CD4-positive, CD25-positive, alpha-beta regulatory T cell (primary cell): ENCODE measurements at regions not wholly inside any gene's neighbourhood (a gene's known extent, or its start where the extent isn't known, plus 50 kb on each side); places are given as distances from the start of the nearest gene placed in this dataset.

Source experiments
- ATAC-seq, 2 donors: fragments of 150-1000 bp; cut with Tn5 transposase; one replicate each; pipeline ENCODE4 v1.10.0; 2021; ENCODE audit warnings: low read depth in 2 of 2, moderate number of reproducible peaks in 2 of 2, moderate library complexity in 1 of 2
- DNase-seq, 3 donors: peaks; one replicate each; pipeline versions ENCODE4 v3.0.0 to v3.0.0-alpha.2; 2012 to 2022; ENCODE audit warnings: mixed read lengths in 1 of 3
- H3K27ac ChIP-seq: one replicate; pipeline ENCODE4 v1.7.0; 2013; ENCODE audit warnings: mild to moderate bottlenecking, low read length; ENCODE audit not compliant: insufficient read depth, poor library complexity, severe bottlenecking
- H3K27me3 ChIP-seq: one replicate; pipeline ENCODE4 v1.7.0; 2013; ENCODE audit warnings: low read length; ENCODE audit not compliant: control insufficient read depth, insufficient read depth
- H3K36me3 ChIP-seq: one replicate; pipeline ENCODE4 v1.7.0; 2013; ENCODE audit warnings: mild to moderate bottlenecking, low read length, moderate library complexity; ENCODE audit not compliant: control insufficient read depth, insufficient read depth
- H3K4me1 ChIP-seq: 2 replicates; pipeline ENCODE4 v1.7.0; 2013; ENCODE audit warnings: mild to moderate bottlenecking, low read length; ENCODE audit not compliant: insufficient read depth, control insufficient read depth, poor library complexity, severe bottlenecking
- H3K4me3 ChIP-seq: one replicate; pipeline ENCODE4 v1.7.0; 2013; ENCODE audit warnings: low read depth, mild to moderate bottlenecking, low read length, moderate library complexity
- H3K9me3 ChIP-seq, 2 experiments: 1 replicate in 1 of 2; 2 replicates in 1 of 2; pipeline ENCODE4 v1.7.0; 2013; ENCODE audit warnings: low read length in 2 of 2, mild to moderate bottlenecking in 1 of 2, moderate library complexity in 1 of 2; ENCODE audit not compliant: control insufficient read depth in 2 of 2
- H3K27ac Mint-ChIP-seq, 3 donors: one replicate each; pipeline ENCODE4 v1.8.0; 2020 to 2022; ENCODE audit warnings: mild to moderate bottlenecking in 3 of 3, mixed read lengths in 3 of 3, moderate library complexity in 2 of 3
- H3K27me3 Mint-ChIP-seq: one replicate; pipeline ENCODE4 v1.8.0; 2022; ENCODE audit warnings: mild to moderate bottlenecking, mixed read lengths
- H3K36me3 Mint-ChIP-seq: one replicate; pipeline ENCODE4 v1.8.0; 2020; ENCODE audit warnings: mixed read lengths
- H3K4me1 Mint-ChIP-seq, 4 donors: one replicate each; pipeline ENCODE4 v1.8.0; 2020 to 2022; ENCODE audit warnings: mixed read lengths in 4 of 4, mild to moderate bottlenecking in 1 of 4
- H3K4me3 Mint-ChIP-seq, 4 donors: one replicate each; pipeline ENCODE4 v1.8.0; 2020 to 2022; ENCODE audit warnings: mild to moderate bottlenecking in 4 of 4, mixed read lengths in 4 of 4, moderate library complexity in 3 of 4
- H3K9me3 Mint-ChIP-seq, 7 donors: one replicate each; pipeline ENCODE4 v1.8.0; 2020 to 2022; ENCODE audit warnings: mixed read lengths in 7 of 7, mild to moderate bottlenecking in 3 of 7, moderate library complexity in 2 of 7

DNA sequence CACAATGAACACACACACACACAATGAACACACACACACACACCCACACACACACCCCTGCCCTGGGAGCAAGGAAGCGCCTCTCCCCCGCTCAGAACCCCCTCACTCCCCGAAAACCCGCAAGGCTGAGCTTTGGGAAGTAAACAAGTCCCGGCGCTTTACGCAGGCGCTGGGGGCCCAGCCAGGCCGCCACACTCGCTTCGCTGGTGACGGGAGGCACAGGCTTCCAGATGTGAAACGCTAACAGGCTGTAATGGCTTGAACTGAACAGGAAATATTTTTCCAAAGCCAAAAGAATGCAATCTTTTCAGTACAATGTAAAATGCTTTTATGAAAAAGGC, 122.7 kb upstream of the IGF1R start:
- Histone ChIP-seq H3K36me3 (no peaks in the 10 kb centered on the region), H3K27me3 (peaks cover 2% of the 10 kb centered on the region), H3K9me3 (no peaks in the 10 kb centered on the region), H3K4me3 (no peak overlapping the region), H3K27ac (no peak overlapping the region), H3K4me1 (no peaks in the 10 kb centered on the region)
- Mint-ChIP-seq H3K4me3 (no peak overlapping the region), H3K9me3 (no peaks in the 10 kb centered on the region), H3K27ac (peak overlapping the region in 1 of 3 donors; percentile 26), H3K27me3 (peaks cover 4% of the 10 kb centered on the region), H3K4me1 (no peaks in the 10 kb centered on the region), H3K36me3 (no peaks in the 10 kb centered on the region)
- DNase-seq (no peak), ATAC-seq (no peak)

DNA sequence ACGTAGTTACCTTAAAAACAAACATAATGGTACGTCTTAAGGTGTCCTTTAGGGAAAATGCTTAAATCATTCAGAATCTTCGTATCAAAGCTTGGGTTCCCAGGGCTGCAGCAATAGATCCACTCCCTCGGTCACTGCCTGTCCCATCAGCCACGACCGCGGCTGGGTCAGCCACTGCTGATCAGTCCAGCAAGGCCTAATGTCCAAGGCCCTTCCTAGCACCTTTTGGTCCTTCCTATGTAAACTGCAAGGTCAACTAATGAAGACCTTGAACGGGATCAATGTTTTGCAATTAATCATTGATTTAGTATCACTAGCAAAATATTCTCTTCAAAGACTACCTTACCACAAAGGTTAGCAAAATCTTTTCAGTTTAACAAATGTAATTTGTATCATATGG, 122.2 kb upstream of the IGF1R start:
- H3K9me3 ChIP-seq, result no peaks in the 10 kb centered on the region
- Mint-ChIP-seq H3K4me3 (no peak overlapping the region), H3K36me3 (no peaks in the 10 kb centered on the region), H3K27me3 (peaks cover 4% of the 10 kb centered on the region), H3K27ac (no peak overlapping the region), H3K9me3 (peaks cover 0 to 2% (median 0%) of the 10 kb centered on the region in 7 donors), H3K4me1 (no peaks in the 10 kb centered on the region)
- peaks cover 2% of the 10 kb centered on the region for H3K27me3 ChIP-seq
- no peaks in the 10 kb centered on the region for H3K4me1 ChIP-seq
- ATAC-seq, result no peak
- no peak overlapping the region for H3K4me3 ChIP-seq
- no peak overlapping the region for H3K27ac ChIP-seq
- no peak for DNase-seq
- no peaks in the 10 kb centered on the region for H3K36me3 ChIP-seq

DNA sequence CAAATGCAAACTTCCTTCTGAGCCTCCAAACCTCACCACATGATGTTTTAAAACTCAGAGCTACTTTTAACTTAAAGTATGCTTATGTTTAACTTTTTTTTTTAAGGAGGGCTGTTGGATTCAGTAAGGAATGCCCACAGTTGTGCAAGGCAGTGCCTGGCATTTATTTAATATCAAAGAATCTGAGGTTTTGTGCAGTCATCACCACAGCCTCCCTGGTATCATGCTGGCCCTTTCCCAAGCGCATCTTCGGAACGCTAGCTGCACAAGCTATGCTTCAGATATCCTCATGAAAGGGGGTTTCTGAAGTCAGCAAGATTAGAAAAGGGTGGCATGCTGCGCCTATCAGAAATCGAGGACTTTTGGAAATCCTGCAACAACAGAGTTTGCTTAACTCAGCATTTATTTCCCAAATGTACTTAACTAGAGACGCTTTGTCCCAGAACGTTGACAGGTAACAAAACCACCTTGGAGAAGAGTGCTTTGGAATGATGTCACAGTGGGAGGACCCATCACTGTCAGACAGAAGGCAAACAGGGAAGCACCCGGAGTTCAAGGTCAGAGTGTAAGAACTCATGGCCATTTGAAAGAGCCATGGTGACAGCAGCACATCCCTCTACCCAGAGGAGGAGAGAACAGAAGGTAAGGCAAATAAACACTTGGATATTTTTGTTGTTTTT, 120.2 kb upstream of the IGF1R start:
- Mint-ChIP-seq H3K9me3 (peaks cover 0 to 2% (median 0%) of the 10 kb centered on the region in 7 donors), H3K36me3 (no peaks in the 10 kb centered on the region), H3K27me3 (peaks cover 10% of the 10 kb centered on the region), H3K4me3 (no peak overlapping the region), H3K27ac (no peak overlapping the region), H3K4me1 (no peaks in the 10 kb centered on the region)
- Histone ChIP-seq H3K4me3 (no peak overlapping the region), H3K36me3 (no peaks in the 10 kb centered on the region), H3K27me3 (peaks cover 2% of the 10 kb centered on the region), H3K27ac (no peak overlapping the region), H3K4me1 (no peaks in the 10 kb centered on the region), H3K9me3 (no peaks in the 10 kb centered on the region)
- DNase-seq (no peak), ATAC-seq (no peak)

DNA sequence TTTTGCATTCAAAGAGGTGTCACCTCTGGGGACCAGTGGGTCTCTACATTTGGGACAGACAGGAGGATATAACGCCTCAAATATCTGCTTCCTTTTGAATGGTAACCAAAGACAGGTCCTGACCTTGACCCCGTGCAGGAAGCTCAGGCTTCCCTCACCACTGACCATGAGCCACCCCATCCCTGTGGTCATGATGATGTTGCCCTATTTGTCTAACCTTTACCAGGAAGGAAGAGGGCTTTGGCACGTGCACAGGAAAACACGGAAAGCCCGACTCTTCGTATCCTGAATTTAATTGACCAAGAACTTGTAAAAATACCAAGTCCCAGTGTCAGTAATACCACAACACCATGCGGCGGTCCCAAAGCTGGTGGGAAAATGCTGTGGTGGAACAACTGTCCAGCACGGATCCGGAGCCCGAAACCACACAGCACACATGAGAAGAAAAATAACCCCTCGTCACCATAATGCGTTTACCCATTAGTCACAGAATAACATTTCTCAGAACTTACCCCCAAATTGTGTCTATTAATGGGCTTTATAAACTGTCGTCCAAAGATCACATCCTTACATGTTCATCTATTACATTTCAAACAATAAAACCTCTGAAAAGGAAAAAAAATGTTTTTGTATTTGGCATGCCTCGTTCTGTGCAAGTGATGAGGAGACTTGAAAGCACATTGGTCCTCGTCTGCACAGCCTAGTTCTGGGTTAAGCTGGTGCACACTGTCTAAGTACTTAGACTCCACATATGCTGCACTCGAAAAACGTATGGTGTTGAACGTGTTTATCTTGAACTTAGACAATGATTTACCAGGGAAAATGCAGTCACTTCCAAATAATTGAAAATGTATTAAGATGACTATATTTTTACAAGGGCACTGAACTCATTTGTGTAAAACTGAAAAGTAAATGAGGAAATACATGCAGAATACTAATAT, 118.9 kb upstream of the IGF1R start:
- Histone ChIP-seq H3K9me3 (no peaks in the 10 kb centered on the region), H3K4me3 (no peak overlapping the region), H3K4me1 (no peaks in the 10 kb centered on the region), H3K36me3 (no peaks in the 10 kb centered on the region), H3K27ac (no peak overlapping the region), H3K27me3 (peaks cover 2% of the 10 kb centered on the region)
- no peaks in the 10 kb centered on the region for H3K36me3 Mint-ChIP-seq
- DNase-seq (no peak), ATAC-seq (no peak)
- H3K4me3 Mint-ChIP-seq, result no peak overlapping the region
- H3K9me3 Mint-ChIP-seq, result peaks cover 0 to 2% (median 0%) of the 10 kb centered on the region in 7 donors
- peaks cover 10% of the 10 kb centered on the region for H3K27me3 Mint-ChIP-seq
- no peak overlapping the region for H3K27ac Mint-ChIP-seq
- H3K4me1 Mint-ChIP-seq, result no peaks in the 10 kb centered on the region

DNA sequence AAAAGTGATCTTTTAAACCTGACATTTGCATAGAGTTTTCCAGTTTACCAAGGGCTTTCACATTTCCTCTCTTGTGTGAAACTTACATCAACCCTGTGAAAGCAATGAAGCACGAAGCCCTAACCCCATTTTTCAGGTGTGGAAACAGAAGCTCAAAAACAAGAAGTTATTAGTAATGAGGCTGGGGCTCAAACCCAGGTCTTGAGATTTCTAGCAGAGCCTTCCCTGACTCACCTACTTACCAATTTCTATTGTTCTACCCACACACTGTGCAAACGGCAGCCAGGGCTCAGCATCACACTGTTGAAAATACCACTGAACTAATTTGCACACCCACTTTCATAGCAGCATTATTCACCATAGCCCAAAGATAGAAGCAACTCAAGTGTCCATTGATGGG, 117.8 kb upstream of the IGF1R start:
- no peak for ATAC-seq
- no peak overlapping the region for H3K4me3 Mint-ChIP-seq
- H3K27ac Mint-ChIP-seq, result no peak overlapping the region
- no peaks in the 10 kb centered on the region for H3K36me3 Mint-ChIP-seq
- Histone ChIP-seq H3K9me3 (no peaks in the 10 kb centered on the region), H3K4me3 (no peak overlapping the region), H3K27me3 (peaks cover 2% of the 10 kb centered on the region), H3K4me1 (no peaks in the 10 kb centered on the region), H3K27ac (no peak overlapping the region), H3K36me3 (no peaks in the 10 kb centered on the region)
- DNase-seq, result no peak
- peaks cover 10% of the 10 kb centered on the region for H3K27me3 Mint-ChIP-seq
- no peaks in the 10 kb centered on the region for H3K4me1 Mint-ChIP-seq
- H3K9me3 Mint-ChIP-seq, result peaks cover 0 to 2% (median 0%) of the 10 kb centered on the region in 7 donors

DNA sequence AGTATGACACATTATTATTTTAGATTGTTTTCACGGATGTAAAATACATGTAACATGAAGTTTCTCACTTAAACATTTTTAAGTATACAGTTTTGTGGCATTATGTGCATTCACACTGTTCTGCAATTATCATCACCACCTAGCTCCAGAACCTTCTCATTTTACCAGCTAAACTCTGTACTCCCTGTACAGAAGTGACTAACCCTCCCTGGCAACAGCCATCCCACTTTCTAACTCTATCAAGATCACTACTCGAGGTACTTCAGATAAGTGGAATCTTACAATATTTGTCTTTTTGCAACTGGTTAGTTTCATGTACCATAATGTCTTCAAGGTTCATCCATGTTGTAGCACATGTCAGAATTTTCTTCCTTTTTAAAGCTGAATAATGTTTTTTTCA, 116.3 kb upstream of the IGF1R start:
- Mint-ChIP-seq H3K27me3 (peaks cover 10% of the 10 kb centered on the region), H3K4me1 (no peaks in the 10 kb centered on the region), H3K4me3 (no peak overlapping the region), H3K9me3 (peaks cover 0 to 2% (median 0%) of the 10 kb centered on the region in 7 donors), H3K27ac (no peak overlapping the region), H3K36me3 (no peaks in the 10 kb centered on the region)
- Histone ChIP-seq H3K4me3 (no peak overlapping the region), H3K36me3 (no peaks in the 10 kb centered on the region), H3K9me3 (no peaks in the 10 kb centered on the region), H3K27ac (no peak overlapping the region), H3K27me3 (peaks cover 2% of the 10 kb centered on the region), H3K4me1 (no peaks in the 10 kb centered on the region)
- ATAC-seq, result no peak
- no peak for DNase-seq

DNA sequence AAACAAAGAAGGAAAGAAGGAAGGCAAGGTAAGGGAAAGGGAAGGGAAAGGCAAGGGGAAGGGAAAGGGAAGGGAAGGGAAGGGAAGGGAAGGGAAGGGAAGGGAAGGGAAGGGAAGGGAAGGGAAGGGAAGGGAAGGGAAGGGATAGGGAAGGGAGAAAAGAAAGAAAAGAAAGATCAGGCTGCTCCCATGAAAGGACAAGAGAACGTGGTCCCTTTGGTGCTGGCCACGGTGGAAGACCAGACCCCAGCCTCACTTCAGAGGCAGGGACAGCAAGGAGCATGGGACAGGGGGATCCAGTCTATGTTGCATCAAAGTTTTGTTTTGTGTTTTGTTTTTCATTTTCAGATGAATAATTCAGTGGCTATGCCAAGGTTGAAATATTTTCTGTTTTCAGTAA, 111.4 kb upstream of the IGF1R start:
- peaks cover 7% of the 10 kb centered on the region for H3K27me3 Mint-ChIP-seq

More for the DNA sequence above, 111.4 kb upstream of the IGF1R start:
- no peaks in the 10 kb centered on the region for H3K4me1 Mint-ChIP-seq
- H3K27ac Mint-ChIP-seq, result no peak overlapping the region
- H3K36me3 Mint-ChIP-seq, result no peaks in the 10 kb centered on the region
- no peak overlapping the region for H3K4me3 ChIP-seq
- no peaks in the 10 kb centered on the region for H3K27me3 ChIP-seq
- H3K9me3 ChIP-seq, result no peaks in the 10 kb centered on the region
- no peaks in the 10 kb centered on the region for H3K36me3 ChIP-seq
- no peaks in the 10 kb centered on the region for H3K4me1 ChIP-seq
- no peak for DNase-seq
- ATAC-seq, result no peak
- H3K4me3 Mint-ChIP-seq, result no peak overlapping the region
- H3K9me3 Mint-ChIP-seq, result peaks cover 0 to 2% (median 0%) of the 10 kb centered on the region in 7 donors
- H3K27ac ChIP-seq, result no peak overlapping the region
